ENCODE measurements at regions not wholly inside any gene's neighbourhood (a gene's known extent, or its start where the extent isn't known, plus 50 kb on each side); places are given as distances from the start of the nearest gene placed in this dataset.

DNA sequence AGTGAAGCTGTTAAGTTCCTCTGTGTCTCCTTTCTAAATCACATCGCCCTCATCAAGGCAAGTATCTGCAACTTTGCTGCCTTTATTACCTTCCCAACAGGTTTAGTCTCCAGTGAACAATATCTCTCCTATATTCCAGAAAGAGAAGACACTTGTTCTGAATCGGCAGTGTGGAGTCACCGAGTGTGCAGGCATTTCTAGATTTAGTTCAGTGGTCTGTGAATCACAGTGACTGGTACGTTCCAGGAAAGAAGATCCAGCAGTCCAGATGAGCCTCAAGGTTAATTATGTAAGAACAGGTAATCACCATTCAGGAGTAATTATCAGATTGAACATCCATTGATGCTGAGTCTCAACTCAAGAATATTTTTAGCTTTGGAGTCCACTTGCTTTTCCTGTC, 497.0 kb downstream of the FOXO1 start:
- TF ChIP-seq SRF (IDR thresholded peaks at IDR 0.05; ENCODE audit: low read depth in 2 of 2, low read length in 2 of 2) (no peak), GATAD2B (conservative IDR thresholded peaks at IDR 0.05; ENCODE audit: low read depth) (no peak), HDAC2 (IDR thresholded peaks at IDR 0.05) (no peak), SP1 (IDR thresholded peaks at IDR 0.05; ENCODE audit: low read depth, low read length) (no peak), NR2F1 (conservative IDR thresholded peaks at IDR 0.05) (no peak), SMC3 (IDR thresholded peaks at IDR 0.05; ENCODE audit: borderline replicate concordance, low read length) (no peak), YY1 (IDR thresholded peaks at IDR 0.05; ENCODE audit: low read depth, low read length) (no peak), POLR2AphosphoS5 (IDR thresholded peaks at IDR 0.05; ENCODE audit: low read length) (no peak), RBBP5 (conservative IDR thresholded peaks at IDR 0.05) (no peak), TCF12 (IDR thresholded peaks at IDR 0.05; ENCODE audit: low read depth, low read length) (no peak)
- TF ChIP-seq, protein P1, sequence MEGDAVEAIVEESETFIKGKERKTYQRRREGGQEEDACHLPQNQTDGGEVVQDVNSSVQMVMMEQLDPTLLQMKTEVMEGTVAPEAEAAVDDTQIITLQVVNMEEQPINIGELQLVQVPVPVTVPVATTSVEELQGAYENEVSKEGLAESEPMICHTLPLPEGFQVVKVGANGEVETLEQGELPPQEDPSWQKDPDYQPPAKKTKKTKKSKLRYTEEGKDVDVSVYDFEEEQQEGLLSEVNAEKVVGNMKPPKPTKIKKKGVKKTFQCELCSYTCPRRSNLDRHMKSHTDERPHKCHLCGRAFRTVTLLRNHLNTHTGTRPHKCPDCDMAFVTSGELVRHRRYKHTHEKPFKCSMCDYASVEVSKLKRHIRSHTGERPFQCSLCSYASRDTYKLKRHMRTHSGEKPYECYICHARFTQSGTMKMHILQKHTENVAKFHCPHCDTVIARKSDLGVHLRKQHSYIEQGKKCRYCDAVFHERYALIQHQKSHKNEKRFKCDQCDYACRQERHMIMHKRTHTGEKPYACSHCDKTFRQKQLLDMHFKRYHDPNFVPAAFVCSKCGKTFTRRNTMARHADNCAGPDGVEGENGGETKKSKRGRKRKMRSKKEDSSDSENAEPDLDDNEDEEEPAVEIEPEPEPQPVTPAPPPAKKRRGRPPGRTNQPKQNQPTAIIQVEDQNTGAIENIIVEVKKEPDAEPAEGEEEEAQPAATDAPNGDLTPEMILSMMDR (IDR thresholded peaks at IDR 0.05 in 2 of 3, conservative IDR thresholded peaks at IDR 0.05 in 1 of 3; ENCODE audit: control insufficient read depth in 2 of 3, extremely low read depth in 1 of 3, insufficient read depth in 1 of 3, low read depth in 3 of 3, low read length in 3 of 3) = no peak
- TF ChIP-seq, protein P2, sequence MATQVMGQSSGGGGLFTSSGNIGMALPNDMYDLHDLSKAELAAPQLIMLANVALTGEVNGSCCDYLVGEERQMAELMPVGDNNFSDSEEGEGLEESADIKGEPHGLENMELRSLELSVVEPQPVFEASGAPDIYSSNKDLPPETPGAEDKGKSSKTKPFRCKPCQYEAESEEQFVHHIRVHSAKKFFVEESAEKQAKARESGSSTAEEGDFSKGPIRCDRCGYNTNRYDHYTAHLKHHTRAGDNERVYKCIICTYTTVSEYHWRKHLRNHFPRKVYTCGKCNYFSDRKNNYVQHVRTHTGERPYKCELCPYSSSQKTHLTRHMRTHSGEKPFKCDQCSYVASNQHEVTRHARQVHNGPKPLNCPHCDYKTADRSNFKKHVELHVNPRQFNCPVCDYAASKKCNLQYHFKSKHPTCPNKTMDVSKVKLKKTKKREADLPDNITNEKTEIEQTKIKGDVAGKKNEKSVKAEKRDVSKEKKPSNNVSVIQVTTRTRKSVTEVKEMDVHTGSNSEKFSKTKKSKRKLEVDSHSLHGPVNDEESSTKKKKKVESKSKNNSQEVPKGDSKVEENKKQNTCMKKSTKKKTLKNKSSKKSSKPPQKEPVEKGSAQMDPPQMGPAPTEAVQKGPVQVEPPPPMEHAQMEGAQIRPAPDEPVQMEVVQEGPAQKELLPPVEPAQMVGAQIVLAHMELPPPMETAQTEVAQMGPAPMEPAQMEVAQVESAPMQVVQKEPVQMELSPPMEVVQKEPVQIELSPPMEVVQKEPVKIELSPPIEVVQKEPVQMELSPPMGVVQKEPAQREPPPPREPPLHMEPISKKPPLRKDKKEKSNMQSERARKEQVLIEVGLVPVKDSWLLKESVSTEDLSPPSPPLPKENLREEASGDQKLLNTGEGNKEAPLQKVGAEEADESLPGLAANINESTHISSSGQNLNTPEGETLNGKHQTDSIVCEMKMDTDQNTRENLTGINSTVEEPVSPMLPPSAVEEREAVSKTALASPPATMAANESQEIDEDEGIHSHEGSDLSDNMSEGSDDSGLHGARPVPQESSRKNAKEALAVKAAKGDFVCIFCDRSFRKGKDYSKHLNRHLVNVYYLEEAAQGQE (IDR thresholded peaks at IDR 0.05; ENCODE audit: low read depth, low read length) = no peak
